MCF 10A (cell line): ENCODE measurements at regions not wholly inside any gene's neighbourhood (a gene's known extent, or its start where the extent isn't known, plus 50 kb on each side); places are given as distances from the start of the nearest gene placed in this dataset.

Source experiments
- BruUV-seq: library from RNA; stranded (reverse); fragments of 400-500 nt; replicated peaks from 2 replicates; lab custom pipeline; 2021; lab: Mats Ljungman, UMichigan
- CTCF ChIA-PET: fragments of 300-600 bp; sonication (Branson Sonifier 250); formaldehyde crosslinking; extraction: SDS; loops from one replicate; lab custom pipeline; 2021; ENCODE audit warnings: antibody characterized with exemption, inconsistent platforms; lab: Yijun Ruan, JAX
- POLR2A ChIA-PET: fragments of 300-600, 350-650 bp; sonication (Branson Sonifier 250); formaldehyde crosslinking; extraction: SDS; loops from one replicate; lab custom pipeline; 2020; ENCODE audit warnings: antibody characterized with exemption, inconsistent platforms; lab: Yijun Ruan, JAX
- DNase-seq: peaks from one replicate; pipeline ENCODE4 v3.0.0-alpha.2; 2018; ENCODE audit not compliant: unreplicated experiment
- H3K27ac Mint-ChIP-seq: one replicate; pipeline ENCODE4 v1.8.0; 2022; ENCODE audit warnings: mild to moderate bottlenecking, low read depth, mixed read lengths; ENCODE audit not compliant: unreplicated experiment
- H3K27me3 Mint-ChIP-seq: one replicate; pipeline ENCODE4 v1.8.0; 2022; ENCODE audit warnings: mixed read lengths; ENCODE audit not compliant: insufficient read depth, unreplicated experiment
- H3K36me3 Mint-ChIP-seq: one replicate; pipeline ENCODE4 v1.8.0; 2022; ENCODE audit warnings: mild to moderate bottlenecking, moderate library complexity, mixed read lengths; ENCODE audit not compliant: insufficient read depth, unreplicated experiment
- H3K4me1 Mint-ChIP-seq: one replicate; pipeline ENCODE4 v1.8.0; 2022; ENCODE audit warnings: mixed read lengths; ENCODE audit not compliant: insufficient read depth, unreplicated experiment
- H3K4me3 Mint-ChIP-seq: one replicate; pipeline ENCODE4 v1.8.0; 2022; ENCODE audit warnings: mild to moderate bottlenecking, moderate library complexity, mixed read lengths; ENCODE audit not compliant: unreplicated experiment
- H3K9me3 Mint-ChIP-seq: one replicate; pipeline ENCODE4 v1.8.0; 2022; ENCODE audit warnings: mixed read lengths; ENCODE audit not compliant: unreplicated experiment
- CTCF ChIP-seq: fragments of 200-600 bp; IDR thresholded peaks from one replicate; pipeline ENCODE4 v1.8.0; 2022; ENCODE audit warnings: antibody characterized with exemption, mild to moderate bottlenecking; ENCODE audit not compliant: unreplicated experiment
- intact Hi-C: fragments of 100-400 bp; cut with micrococcal nuclease; formaldehyde crosslinking; loops from 2 replicates; pipeline ENCODE4 v1.14.1; 2022

GRCh38 chr9:105972466-105973204, 278.3 kb downstream of the TMEM38B start:
- DNase-seq, result no peak
- intact Hi-C loops, result no loop called here
- POLR2A ChIA-PET, result no interaction called here
- H3K27me3 Mint-ChIP-seq, result no peaks in the 10 kb centered on the region
- no peak overlapping the region for H3K27ac Mint-ChIP-seq
- CTCF ChIA-PET, result interaction anchor here (0.6 to 1.0 kb wide), 3 partner anchors 13 to 1297 kb away, joined by 3 to 6 read pairs (median 4); no protein-coding TSS in a partner anchor
- no peaks in the 10 kb centered on the region for H3K9me3 Mint-ChIP-seq
- H3K4me3 Mint-ChIP-seq, result no peak overlapping the region
- no peaks in the 10 kb centered on the region for H3K36me3 Mint-ChIP-seq
- BruUV-seq, result no TSS peak
- H3K4me1 Mint-ChIP-seq, result no peaks in the 10 kb centered on the region
- no peak for TF ChIP-seq CTCF

GRCh38 chr9:105973951-105974351, 279.6 kb downstream of the TMEM38B start:
- Mint-ChIP-seq H3K4me1 (no peaks in the 10 kb centered on the region), H3K4me3 (no peak overlapping the region), H3K36me3 (no peaks in the 10 kb centered on the region), H3K27ac (no peak overlapping the region), H3K9me3 (no peaks in the 10 kb centered on the region), H3K27me3 (no peaks in the 10 kb centered on the region)
- BruUV-seq, result no TSS peak
- ChIA-PET CTCF (no interaction called here), POLR2A (interaction anchor here (0.8 kb wide), 1 partner anchor 229 kb away, joined by 3 read pairs; no protein-coding TSS in a partner anchor)
- no peak for TF ChIP-seq CTCF
- no peak for DNase-seq
- intact Hi-C loops, result no loop called here

GRCh38 chr9:105975886-105976645, 281.7 kb downstream of the TMEM38B start:
- peaks cover 9% of the 10 kb centered on the region for H3K9me3 Mint-ChIP-seq
- TF ChIP-seq CTCF, result no peak
- ChIA-PET POLR2A (no interaction called here), CTCF (no interaction called here)
- no peaks in the 10 kb centered on the region for H3K36me3 Mint-ChIP-seq
- intact Hi-C loops, result no loop called here
- H3K27me3 Mint-ChIP-seq, result no peaks in the 10 kb centered on the region
- H3K4me1 Mint-ChIP-seq, result no peaks in the 10 kb centered on the region
- no peak overlapping the region for H3K27ac Mint-ChIP-seq
- no peak for DNase-seq
- BruUV-seq, result no TSS peak
- H3K4me3 Mint-ChIP-seq, result no peak overlapping the region

GRCh38 chr9:105978336-105978735, 284.0 kb downstream of the TMEM38B start:
- no peak overlapping the region for H3K27ac Mint-ChIP-seq
- no TSS peak for BruUV-seq
- H3K36me3 Mint-ChIP-seq, result no peaks in the 10 kb centered on the region
- no peak for TF ChIP-seq CTCF
- POLR2A ChIA-PET, result no interaction called here
- no peak for DNase-seq
- H3K27me3 Mint-ChIP-seq, result no peaks in the 10 kb centered on the region
- peaks cover 9% of the 10 kb centered on the region for H3K9me3 Mint-ChIP-seq
- CTCF ChIA-PET, result interaction anchor here (0.6 kb wide), 1 partner anchor 11 kb away, joined by 3 read pairs; no protein-coding TSS in a partner anchor
- no peak overlapping the region for H3K4me3 Mint-ChIP-seq
- H3K4me1 Mint-ChIP-seq, result no peaks in the 10 kb centered on the region
- intact Hi-C loops, result no loop called here
